ENCODE measurements at regions not wholly inside any gene's neighbourhood (a gene's known extent, or its start where the extent isn't known, plus 50 kb on each side); places are given as distances from the start of the nearest gene placed in this dataset.

DNA sequence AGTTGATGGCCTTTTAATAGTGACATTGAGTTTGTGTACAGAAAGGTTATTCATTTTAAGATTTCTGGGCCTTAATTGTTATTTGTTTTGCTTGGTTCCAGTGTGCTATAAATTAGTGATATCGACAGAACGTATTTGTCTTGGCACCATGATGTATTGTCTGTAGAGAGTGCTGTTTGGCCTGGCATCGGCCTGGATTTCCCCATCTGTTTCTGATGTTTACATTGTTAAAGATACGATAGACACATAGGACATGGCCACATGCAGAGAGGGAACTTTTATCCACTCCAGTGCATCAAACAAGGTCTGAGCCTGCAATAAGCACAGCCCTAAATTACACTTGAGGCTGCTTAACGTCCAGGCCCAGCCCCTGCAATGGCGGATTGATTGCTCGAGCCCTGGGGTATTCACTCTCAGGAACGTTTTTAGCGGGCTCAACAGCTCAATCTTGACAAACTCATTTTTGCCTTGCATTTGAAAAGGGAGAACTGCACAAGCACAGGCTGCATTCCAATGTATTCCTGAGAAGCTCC, 144.7 kb downstream of the SLC4A3 start:
- no peaks in the 10 kb centered on the region for H3K4me1 Mint-ChIP-seq
- ATAC-seq (replicated peaks): no peak
- no peaks in the 10 kb centered on the region for H3K36me3 Mint-ChIP-seq (ENCODE audit: low read depth)
- H3K27ac Mint-ChIP-seq: no peak overlapping the region
- peaks cover 11% of the 10 kb centered on the region for H3K27me3 Mint-ChIP-seq
- H3K9me3 Mint-ChIP-seq: no peaks in the 10 kb centered on the region
- H3K4me3 Mint-ChIP-seq: no peak overlapping the region

- H3K27ac Mint-ChIP-seq: no peak overlapping the region
- H3K4me1 Mint-ChIP-seq: no peaks in the 10 kb centered on the region
- H3K9me3 Mint-ChIP-seq: no peaks in the 10 kb centered on the region
- ATAC-seq (replicated peaks): no peak
- H3K4me3 Mint-ChIP-seq: no peak overlapping the region
- no peaks in the 10 kb centered on the region for H3K36me3 Mint-ChIP-seq (ENCODE audit: low read depth)
- H3K27me3 Mint-ChIP-seq: peaks cover 11% of the 10 kb centered on the region
These were observed 145.3 kb downstream of the SLC4A3 start for GRCh38 chr2:219772697-219773096.

GRCh38 chr2:219775506-219775905, 148.1 kb downstream of the SLC4A3 start:
- ATAC-seq (replicated peaks): no peak
- Mint-ChIP-seq H3K36me3 (ENCODE audit: low read depth) (no peaks in the 10 kb centered on the region), H3K27ac (no peak overlapping the region), H3K4me1 (no peaks in the 10 kb centered on the region), H3K4me3 (no peak overlapping the region), H3K27me3 (peaks cover 12% of the 10 kb centered on the region), H3K9me3 (no peaks in the 10 kb centered on the region)

- ATAC-seq (replicated peaks): no peak
These were observed 150.0 kb downstream of the SLC4A3 start for GRCh38 chr2:219777388-219777787.

DNA sequence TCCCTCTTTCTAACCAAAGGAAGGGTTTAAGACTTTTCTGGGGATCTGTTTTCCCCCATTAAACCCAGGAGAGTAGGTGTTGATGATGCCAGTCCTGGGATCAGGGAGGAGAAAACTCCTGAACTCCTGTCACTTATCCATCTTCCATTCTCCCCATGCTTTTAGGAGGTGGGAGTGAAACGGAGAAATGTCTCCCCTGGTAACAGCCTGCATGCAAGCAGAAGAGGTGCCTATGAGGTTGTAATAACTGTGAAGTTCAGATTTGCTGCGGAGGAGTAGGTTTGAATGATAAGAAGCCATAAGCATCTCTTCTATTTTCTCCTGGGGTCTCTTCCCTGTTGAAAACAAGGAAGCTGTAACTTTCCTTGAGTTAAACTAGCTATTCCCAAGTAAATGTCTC, 150.8 kb downstream of the SLC4A3 start:
- Mint-ChIP-seq H3K27ac (no peak overlapping the region), H3K9me3 (no peaks in the 10 kb centered on the region)
- no peak for ATAC-seq (replicated peaks)

More at GRCh38 chr2:219777388-219777787, 150.0 kb downstream of the SLC4A3 start:
- H3K4me1 Mint-ChIP-seq: no peaks in the 10 kb centered on the region
- H3K27ac Mint-ChIP-seq: no peak overlapping the region
- H3K9me3 Mint-ChIP-seq: no peaks in the 10 kb centered on the region
- no peaks in the 10 kb centered on the region for H3K36me3 Mint-ChIP-seq (ENCODE audit: low read depth)
- H3K27me3 Mint-ChIP-seq: peaks cover 12% of the 10 kb centered on the region
- no peak overlapping the region for H3K4me3 Mint-ChIP-seq

GRCh38 chr2:219782737-219783348, 155.4 kb downstream of the SLC4A3 start:
- no peaks in the 10 kb centered on the region for H3K4me1 Mint-ChIP-seq
- peaks cover 9% of the 10 kb centered on the region for H3K27me3 Mint-ChIP-seq
- ATAC-seq (replicated peaks): no peak
- no peak overlapping the region for H3K4me3 Mint-ChIP-seq
- H3K9me3 Mint-ChIP-seq: no peaks in the 10 kb centered on the region
- H3K27ac Mint-ChIP-seq: no peak overlapping the region
- H3K36me3 Mint-ChIP-seq (ENCODE audit: low read depth): no peaks in the 10 kb centered on the region

More for the DNA sequence above, 150.8 kb downstream of the SLC4A3 start:
- Mint-ChIP-seq H3K36me3 (ENCODE audit: low read depth) (no peaks in the 10 kb centered on the region), H3K4me3 (no peak overlapping the region), H3K4me1 (no peaks in the 10 kb centered on the region), H3K27me3 (peaks cover 15% of the 10 kb centered on the region)

- Mint-ChIP-seq H3K4me3 (no peak overlapping the region), H3K27me3 (peaks cover 9% of the 10 kb centered on the region), H3K9me3 (no peaks in the 10 kb centered on the region), H3K36me3 (ENCODE audit: low read depth) (no peaks in the 10 kb centered on the region), H3K4me1 (no peaks in the 10 kb centered on the region), H3K27ac (no peak overlapping the region)
- ATAC-seq (replicated peaks): no peak
These were observed 156.0 kb downstream of the SLC4A3 start for GRCh38 chr2:219783359-219783975.

DNA sequence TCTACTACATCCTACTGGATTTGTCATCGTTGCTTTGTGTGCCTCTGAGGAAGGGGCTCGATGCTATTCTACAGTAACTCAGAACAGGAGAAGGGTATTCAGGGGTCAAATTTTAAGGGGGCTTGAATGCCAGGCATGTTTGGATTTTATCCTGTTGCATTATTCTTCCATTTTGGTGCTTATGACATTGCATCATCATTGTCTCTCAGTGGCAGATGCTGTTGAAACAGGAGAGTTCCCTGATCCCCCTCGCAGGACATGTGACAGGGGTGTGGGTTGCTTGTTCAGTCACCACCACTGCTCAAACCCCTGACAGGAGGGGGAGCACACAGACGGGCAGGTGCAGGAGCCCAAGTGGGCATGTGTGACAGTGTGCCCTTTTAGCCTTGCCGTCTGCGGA, 156.7 kb downstream of the SLC4A3 start:
- no peak overlapping the region for H3K27ac Mint-ChIP-seq
- H3K27me3 Mint-ChIP-seq: peaks cover 9% of the 10 kb centered on the region
- no peaks in the 10 kb centered on the region for H3K9me3 Mint-ChIP-seq
- H3K36me3 Mint-ChIP-seq (ENCODE audit: low read depth): no peaks in the 10 kb centered on the region
- H3K4me1 Mint-ChIP-seq: no peaks in the 10 kb centered on the region
- no peak for ATAC-seq (replicated peaks)
- no peak overlapping the region for H3K4me3 Mint-ChIP-seq

DNA sequence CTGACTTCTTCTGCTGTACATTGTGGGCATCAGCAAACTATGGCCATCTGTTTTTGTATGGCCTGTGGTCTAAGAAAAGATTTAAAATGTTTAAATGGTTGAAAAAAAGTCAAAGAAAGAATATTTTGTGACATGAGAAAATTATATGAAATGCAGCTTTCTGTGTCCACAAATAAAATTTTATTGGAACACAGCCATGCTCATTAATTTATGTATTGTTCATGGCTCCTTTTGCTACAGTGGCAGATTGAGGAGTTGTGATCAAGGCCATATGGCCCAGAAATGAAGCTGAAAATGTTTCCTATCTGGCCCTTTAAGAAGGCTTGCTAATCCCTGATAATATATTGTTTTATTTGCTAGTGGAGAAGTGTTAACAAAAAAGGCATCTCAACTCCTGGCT, 162.0 kb downstream of the SLC4A3 start:
- H3K9me3 Mint-ChIP-seq: peaks cover 3% of the 10 kb centered on the region
- ATAC-seq (replicated peaks): no peak
- no peaks in the 10 kb centered on the region for H3K36me3 Mint-ChIP-seq (ENCODE audit: low read depth)
- no peak overlapping the region for H3K27ac Mint-ChIP-seq
- H3K4me3 Mint-ChIP-seq: no peak overlapping the region
- H3K4me1 Mint-ChIP-seq: no peaks in the 10 kb centered on the region
- H3K27me3 Mint-ChIP-seq: peaks cover 9% of the 10 kb centered on the region

GRCh38 chr2:219792446-219792845, 165.0 kb downstream of the SLC4A3 start:
- no peak for ATAC-seq (replicated peaks)
- H3K27ac Mint-ChIP-seq: no peak overlapping the region
- peaks cover 20% of the 10 kb centered on the region for H3K27me3 Mint-ChIP-seq
- H3K4me3 Mint-ChIP-seq: no peak overlapping the region
- H3K36me3 Mint-ChIP-seq (ENCODE audit: low read depth): no peaks in the 10 kb centered on the region
- H3K9me3 Mint-ChIP-seq: peaks cover 7% of the 10 kb centered on the region
- H3K4me1 Mint-ChIP-seq: no peaks in the 10 kb centered on the region

- Mint-ChIP-seq H3K4me1 (no peaks in the 10 kb centered on the region), H3K27me3 (peaks cover 16% of the 10 kb centered on the region), H3K4me3 (no peak overlapping the region), H3K27ac (no peak overlapping the region), H3K9me3 (peaks cover 5% of the 10 kb centered on the region), H3K36me3 (ENCODE audit: low read depth) (no peaks in the 10 kb centered on the region)
- no peak for ATAC-seq (replicated peaks)
These were observed 171.0 kb downstream of the SLC4A3 start for GRCh38 chr2:219798430-219798829.

DNA sequence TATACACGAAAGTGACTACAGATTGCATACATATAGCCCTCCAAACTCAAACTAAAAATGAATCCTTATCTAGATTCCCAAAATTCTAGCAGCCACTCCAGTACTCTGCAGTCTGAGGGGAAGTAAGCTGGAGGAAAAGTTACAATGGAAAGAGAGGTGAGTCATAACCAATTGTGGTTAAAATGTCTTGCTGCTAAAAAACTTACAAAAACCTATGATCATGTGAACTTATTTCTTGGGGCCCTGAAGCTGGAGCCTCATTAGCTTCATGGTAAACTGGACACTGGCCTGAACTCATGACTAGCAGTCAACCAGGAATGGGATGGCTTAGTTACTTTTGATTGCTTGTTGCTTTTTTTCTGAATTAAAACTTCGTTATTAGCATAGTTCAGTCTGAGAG, 175.9 kb downstream of the SLC4A3 start:
- Mint-ChIP-seq H3K27me3 (peaks cover 3% of the 10 kb centered on the region), H3K4me3 (no peak overlapping the region), H3K27ac (no peak overlapping the region), H3K4me1 (no peaks in the 10 kb centered on the region), H3K9me3 (peaks cover 4% of the 10 kb centered on the region), H3K36me3 (ENCODE audit: low read depth) (no peaks in the 10 kb centered on the region)
- no peak for ATAC-seq (replicated peaks)

DNA sequence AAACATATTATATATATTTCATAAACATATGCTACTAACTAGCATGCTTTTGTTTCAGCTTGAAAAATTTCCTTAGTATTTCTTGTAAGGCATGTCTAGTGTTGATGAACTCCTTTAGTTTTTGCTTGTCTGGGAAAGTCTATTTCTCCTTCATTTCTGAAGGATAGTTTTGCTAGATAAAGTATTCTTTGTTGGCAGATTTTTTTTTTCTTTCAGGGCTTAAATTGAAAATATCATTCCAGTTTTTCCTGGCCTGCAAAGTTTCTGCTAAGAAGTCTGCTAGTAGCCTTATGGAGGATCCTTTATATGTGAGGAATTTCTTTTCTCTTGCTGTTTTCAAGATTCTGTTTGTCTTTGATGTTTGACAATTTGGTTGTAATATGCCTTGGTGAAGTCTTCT, 183.5 kb downstream of the SLC4A3 start:
- no peak for ATAC-seq (replicated peaks)
- Mint-ChIP-seq H3K27me3 (no peaks in the 10 kb centered on the region), H3K36me3 (ENCODE audit: low read depth) (no peaks in the 10 kb centered on the region)

DNA sequence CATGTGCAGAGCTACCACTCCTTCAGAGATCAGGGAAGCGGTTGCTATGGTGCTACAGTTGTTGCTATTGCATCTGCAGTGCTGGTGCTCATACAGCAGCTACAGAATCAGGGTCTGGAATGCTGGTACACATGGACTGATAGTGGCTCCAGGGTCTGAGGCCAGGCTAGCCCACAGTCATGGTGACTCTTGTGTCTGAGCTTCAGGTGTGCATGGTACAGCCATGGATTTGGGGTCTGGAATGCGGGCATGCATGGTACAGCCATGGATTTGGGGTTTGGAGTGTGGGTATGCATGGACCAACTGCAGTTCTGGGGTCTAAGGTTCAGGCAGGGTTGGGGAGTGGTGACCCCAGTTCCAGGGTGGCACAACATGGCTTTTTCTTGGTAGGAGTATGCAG, 185.2 kb downstream of the SLC4A3 start:
- Mint-ChIP-seq H3K27me3 (peaks cover 6% of the 10 kb centered on the region), H3K27ac (no peak overlapping the region), H3K36me3 (ENCODE audit: low read depth) (no peaks in the 10 kb centered on the region), H3K9me3 (peaks cover 13% of the 10 kb centered on the region), H3K4me1 (no peaks in the 10 kb centered on the region), H3K4me3 (no peak overlapping the region)
- ATAC-seq (replicated peaks): no peak

More for the DNA sequence above, 183.5 kb downstream of the SLC4A3 start:
- H3K4me1 Mint-ChIP-seq: no peaks in the 10 kb centered on the region
- peaks cover 11% of the 10 kb centered on the region for H3K9me3 Mint-ChIP-seq
- no peak overlapping the region for H3K27ac Mint-ChIP-seq
- no peak overlapping the region for H3K4me3 Mint-ChIP-seq

- Mint-ChIP-seq H3K9me3 (peaks cover 9% of the 10 kb centered on the region), H3K27ac (no peak overlapping the region), H3K4me3 (no peak overlapping the region), H3K36me3 (ENCODE audit: low read depth) (no peaks in the 10 kb centered on the region), H3K4me1 (no peaks in the 10 kb centered on the region), H3K27me3 (peaks cover 18% of the 10 kb centered on the region)
- no peak for ATAC-seq (replicated peaks)
These were observed 193.3 kb downstream of the SLC4A3 start for GRCh38 chr2:219820767-219821166.
